H9 (cell line): ENCODE measurements at regions not wholly inside any gene's neighbourhood (a gene's known extent, or its start where the extent isn't known, plus 50 kb on each side); places are given as distances from the start of the nearest gene placed in this dataset.
"Not testable (repeated sequence)": the region's sequence is repeated elsewhere in the genome, so short reads cannot be mapped to it uniquely, and the experiment has no call there.

ENCODE experiments used
- DNase-seq: peaks from one replicate; pipeline ENCODE4 v3.0.0-alpha.2; 2017
- H2AFZ ChIP-seq: one replicate; pipeline ENCODE4 v1.6.1; 2013; ENCODE audit warnings: mild to moderate bottlenecking, low read length, control low read depth, moderate library complexity
- H2AK5ac ChIP-seq: 2 replicates; pipeline ENCODE4 v1.6.1; 2013; ENCODE audit warnings: low read length, control low read depth, mixed read lengths; ENCODE audit not compliant: insufficient read length
- H2BK120ac ChIP-seq: one replicate; pipeline ENCODE4 v1.6.1; 2013; ENCODE audit warnings: low read depth, mild to moderate bottlenecking, low read length, control low read depth, inconsistent platforms; ENCODE audit not compliant: poor library complexity, severe bottlenecking
- H2BK12ac ChIP-seq: 2 replicates; pipeline ENCODE4 v1.6.1; 2013; ENCODE audit warnings: low read length, control low read depth, mixed read lengths, low read depth; ENCODE audit not compliant: insufficient read length
- H2BK15ac ChIP-seq: 2 replicates; pipeline ENCODE4 v1.6.1; 2013; ENCODE audit warnings: low read depth, low read length, control low read depth
- H2BK20ac ChIP-seq: one replicate; pipeline ENCODE4 v1.6.1; 2013; ENCODE audit warnings: low read depth, mild to moderate bottlenecking, low read length, control low read depth, inconsistent platforms; ENCODE audit not compliant: poor library complexity, severe bottlenecking
- H2BK5ac ChIP-seq: 2 replicates; pipeline ENCODE4 v1.6.1; 2013; ENCODE audit warnings: low read length, control low read depth, mixed read lengths; ENCODE audit not compliant: insufficient read length
- H3K14ac ChIP-seq: 2 replicates; pipeline ENCODE4 v1.6.1; 2013; ENCODE audit warnings: low read length, control low read depth; ENCODE audit not compliant: insufficient read depth
- H3K18ac ChIP-seq: 2 replicates; pipeline ENCODE4 v1.6.1; 2013; ENCODE audit warnings: low read depth, mild to moderate bottlenecking, mixed read lengths, low read length, control low read depth; ENCODE audit not compliant: insufficient read length
- H3K23ac ChIP-seq: 2 replicates; pipeline ENCODE4 v1.6.1; 2013; ENCODE audit warnings: low read length, control low read depth, mixed read lengths, low read depth; ENCODE audit not compliant: insufficient read length
- H3K23me2 ChIP-seq: 2 replicates; pipeline ENCODE4 v1.6.1; 2013; ENCODE audit warnings: low read depth, mild to moderate bottlenecking, mixed read lengths, low read length, control low read depth; ENCODE audit not compliant: insufficient read length, poor library complexity, severe bottlenecking
- H3K27ac ChIP-seq: 2 replicates; pipeline ENCODE4 v1.5.1; 2013; ENCODE audit warnings: low read length, control low read depth, mixed read lengths, low read depth; ENCODE audit not compliant: insufficient read length
- H3K27me3 ChIP-seq: 2 replicates; pipeline ENCODE4 v1.6.1; 2013; ENCODE audit warnings: low read length, control low read depth, inconsistent platforms; ENCODE audit not compliant: insufficient read depth
- H3K4ac ChIP-seq: 2 replicates; pipeline ENCODE4 v1.6.1; 2013; ENCODE audit warnings: low read depth, mild to moderate bottlenecking, control low read depth, inconsistent platforms, low read length, moderate library complexity
- H3K4me1 ChIP-seq: 2 replicates; pipeline ENCODE4 v1.6.1; 2013; ENCODE audit warnings: low read length, control low read depth, inconsistent platforms; ENCODE audit not compliant: insufficient read depth
- H3K4me2 ChIP-seq: 2 replicates; pipeline ENCODE4 v1.6.1; 2013; ENCODE audit warnings: low read length, control low read depth, mixed read lengths; ENCODE audit not compliant: insufficient read length, insufficient read depth
- H3K56ac ChIP-seq: 2 replicates; pipeline ENCODE4 v1.6.1; 2013; ENCODE audit warnings: low read depth, mild to moderate bottlenecking, mixed read lengths, low read length, control low read depth; ENCODE audit not compliant: insufficient read length
- H3K79me1 ChIP-seq: 2 replicates; pipeline ENCODE4 v1.6.1; 2013; ENCODE audit warnings: low read depth, mild to moderate bottlenecking, moderate library complexity, low read length, control low read depth, inconsistent platforms; ENCODE audit not compliant: insufficient read depth, poor library complexity, severe bottlenecking
- H3K79me2 ChIP-seq: 2 replicates; pipeline ENCODE4 v1.6.1; 2013; ENCODE audit warnings: low read length, control low read depth, inconsistent platforms; ENCODE audit not compliant: insufficient read depth
- H3K9ac ChIP-seq: 2 replicates; pipeline ENCODE4 v1.6.1; 2013; ENCODE audit warnings: low read length, control low read depth, mixed read lengths; ENCODE audit not compliant: insufficient read length; ENCODE audit errors: extremely low read depth
- H3K9me3 ChIP-seq: one replicate; pipeline ENCODE4 v1.6.1; 2013; ENCODE audit warnings: low read depth, low read length, inconsistent platforms; ENCODE audit not compliant: control insufficient read depth
- H3T11ph ChIP-seq: one replicate; pipeline ENCODE4 v1.6.1; 2013; ENCODE audit warnings: mild to moderate bottlenecking, low read length, control low read depth, inconsistent platforms
- H4K20me1 ChIP-seq: one replicate; pipeline ENCODE4 v1.6.1; 2013; ENCODE audit not compliant: control insufficient read depth, insufficient read length, insufficient read depth
- H4K5ac ChIP-seq: 2 replicates; pipeline ENCODE4 v1.6.1; 2013; ENCODE audit warnings: low read depth, mild to moderate bottlenecking, mixed read lengths, low read length, control low read depth; ENCODE audit not compliant: insufficient read length
- H4K8ac ChIP-seq: replicated peaks from 2 replicates; pipeline ENCODE4 v1.6.1; 2013; ENCODE audit warnings: low read length, control low read depth, mixed read lengths, low read depth; ENCODE audit not compliant: insufficient read length
- H4K91ac ChIP-seq: 2 replicates; pipeline ENCODE4 v1.6.1; 2013; ENCODE audit warnings: low read depth, mild to moderate bottlenecking, moderate library complexity, mixed read lengths, low read length, control low read depth; ENCODE audit not compliant: insufficient read length
- H3K27ac Mint-ChIP-seq, 3 experiments: 2 replicates in 2 of 3; 3 replicates in 1 of 3; pipeline ENCODE4 v1.8.0; 2020 to 2021; ENCODE audit warnings: mixed read lengths in 3 of 3, mild to moderate bottlenecking in 1 of 3, moderate library complexity in 1 of 3
- H3K27me3 Mint-ChIP-seq: 2 replicates; pipeline ENCODE4 v1.8.0; 2021; ENCODE audit warnings: low read depth, mild to moderate bottlenecking, moderate library complexity, mixed read lengths
- H3K36me3 Mint-ChIP-seq, 3 experiments: 2 replicates in 2 of 3; 3 replicates in 1 of 3; pipeline ENCODE4 v1.8.0; 2020 to 2021; ENCODE audit warnings: low read depth in 3 of 3, mixed read lengths in 3 of 3; ENCODE audit not compliant: insufficient read depth in 1 of 3
- H3K4me1 Mint-ChIP-seq, 2 experiments: 2 replicates each; pipeline ENCODE4 v1.8.0; 2020; ENCODE audit warnings: mixed read lengths in 2 of 2
- H3K4me3 Mint-ChIP-seq, 2 experiments: 2 replicates in 1 of 2; 3 replicates in 1 of 2; pipeline ENCODE4 v1.8.0; 2020 to 2021; ENCODE audit warnings: mild to moderate bottlenecking in 2 of 2, mixed read lengths in 2 of 2, moderate library complexity in 1 of 2
- H3K9me3 Mint-ChIP-seq, 2 experiments: 2 replicates in 1 of 2; 3 replicates in 1 of 2; pipeline ENCODE4 v1.8.0; 2020; ENCODE audit warnings: mild to moderate bottlenecking in 2 of 2, mixed read lengths in 2 of 2, moderate library complexity in 1 of 2
- WGBS: extraction: QIAGEN DNeasy Blood & Tissue Kit; methylation state at CpG from one replicate; pipeline ENCODE4 v1.1.7; 2013; ENCODE audit warnings: missing lambda C conversion rate, low lambda C conversion rate, mixed read lengths; ENCODE audit not compliant: insufficient read length; ENCODE audit errors: extremely low coverage; 5-methylcytosine and 5-hydroxymethylcytosine counted together
- TF ChIP-seq, protein P1 (sequence below): fragments of 200-600 bp; sonication (generic); conservative IDR thresholded peaks from 3 replicates; pipeline ENCODE4 v1.8.0; 2021; ENCODE audit warnings: antibody characterized with exemption, mild to moderate bottlenecking

GRCh38 chr9:19896161-19896560, 107.3 kb upstream of the SLC24A2 start:
- H2AK5ac ChIP-seq: no peak overlapping the region
- no peak overlapping the region for H3K14ac ChIP-seq
- no peak overlapping the region for H2BK120ac ChIP-seq
- Mint-ChIP-seq H3K4me1 (peaks cover 0 to 2% of the 10 kb centered on the region in 2 experiments; a peak in 2 of 4 replicates), H3K9me3 (no peaks in the 10 kb centered on the region), H3K27ac (no peak overlapping the region), H3K4me3 (no peak overlapping the region), H3K27me3 (no peaks in the 10 kb centered on the region), H3K36me3 (peaks cover 0 to 2% (median 0%) of the 10 kb centered on the region in 3 experiments; a peak in 2 of 7 replicates)
- H2BK12ac ChIP-seq: no peak overlapping the region
- no peak overlapping the region for H3K4ac ChIP-seq
- no peaks in the 10 kb centered on the region for H3K9me3 ChIP-seq
- no peaks in the 10 kb centered on the region for H4K20me1 ChIP-seq
- no peak overlapping the region for H2BK20ac ChIP-seq
- no peak overlapping the region for H4K5ac ChIP-seq
- H2BK15ac ChIP-seq: no peak overlapping the region
- WGBS: no CpG with 5 or more reads among the region's 1 CpG
- no peak overlapping the region for H3K23ac ChIP-seq
- no peak overlapping the region for H3K27ac ChIP-seq
- no peak overlapping the region for H4K8ac ChIP-seq
- no peak overlapping the region for H2AFZ ChIP-seq
- no peak for DNase-seq
- no peak overlapping the region for H3K9ac ChIP-seq
- no peaks in the 10 kb centered on the region for H3K27me3 ChIP-seq
- TF ChIP-seq, protein P1, sequence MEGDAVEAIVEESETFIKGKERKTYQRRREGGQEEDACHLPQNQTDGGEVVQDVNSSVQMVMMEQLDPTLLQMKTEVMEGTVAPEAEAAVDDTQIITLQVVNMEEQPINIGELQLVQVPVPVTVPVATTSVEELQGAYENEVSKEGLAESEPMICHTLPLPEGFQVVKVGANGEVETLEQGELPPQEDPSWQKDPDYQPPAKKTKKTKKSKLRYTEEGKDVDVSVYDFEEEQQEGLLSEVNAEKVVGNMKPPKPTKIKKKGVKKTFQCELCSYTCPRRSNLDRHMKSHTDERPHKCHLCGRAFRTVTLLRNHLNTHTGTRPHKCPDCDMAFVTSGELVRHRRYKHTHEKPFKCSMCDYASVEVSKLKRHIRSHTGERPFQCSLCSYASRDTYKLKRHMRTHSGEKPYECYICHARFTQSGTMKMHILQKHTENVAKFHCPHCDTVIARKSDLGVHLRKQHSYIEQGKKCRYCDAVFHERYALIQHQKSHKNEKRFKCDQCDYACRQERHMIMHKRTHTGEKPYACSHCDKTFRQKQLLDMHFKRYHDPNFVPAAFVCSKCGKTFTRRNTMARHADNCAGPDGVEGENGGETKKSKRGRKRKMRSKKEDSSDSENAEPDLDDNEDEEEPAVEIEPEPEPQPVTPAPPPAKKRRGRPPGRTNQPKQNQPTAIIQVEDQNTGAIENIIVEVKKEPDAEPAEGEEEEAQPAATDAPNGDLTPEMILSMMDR: no peak
- H3K56ac ChIP-seq: no peak overlapping the region
- H2BK5ac ChIP-seq: no peak overlapping the region
- 0 out of 2 replicates have a peak, but pooled peaks cover 1% of the 10 kb centered on the region for H3K79me2 ChIP-seq
- no peak overlapping the region for H3K4me2 ChIP-seq
- H3T11ph ChIP-seq: no peak overlapping the region
- H3K4me1 ChIP-seq: peaks cover 3% of the 10 kb centered on the region; the same call in 1 of the 2 replicates
- no peak overlapping the region for H3K18ac ChIP-seq
- H3K23me2 ChIP-seq: no peaks in the 10 kb centered on the region
- H4K91ac ChIP-seq: no peak overlapping the region
- H3K79me1 ChIP-seq: no peaks in the 10 kb centered on the region

- H3K4me1 ChIP-seq, H3K14ac ChIP-seq, H3K27me3 ChIP-seq, H4K8ac ChIP-seq, H3K56ac ChIP-seq, H3K23me2 ChIP-seq, H3K27me3 Mint-ChIP-seq, H3K4me2 ChIP-seq, H3K18ac ChIP-seq, H3K27ac ChIP-seq, H2AK5ac ChIP-seq, H3K4me1 Mint-ChIP-seq, H3K27ac Mint-ChIP-seq, H4K5ac ChIP-seq, H3K79me2 ChIP-seq, H3K9ac ChIP-seq, H4K20me1 ChIP-seq, H3K4ac ChIP-seq, H2BK120ac ChIP-seq, H2BK20ac ChIP-seq, H2BK12ac ChIP-seq, H3K79me1 ChIP-seq, H3K36me3 Mint-ChIP-seq, H3K9me3 Mint-ChIP-seq, H3T11ph ChIP-seq, H3K9me3 ChIP-seq, DNase-seq, H3K23ac ChIP-seq, H4K91ac ChIP-seq, H3K4me3 Mint-ChIP-seq, H2BK5ac ChIP-seq, H2BK15ac ChIP-seq, H2AFZ ChIP-seq: not testable (repeated sequence)
- WGBS: no CpG with 5 or more reads among the region's 9 CpGs
Observed at GRCh38 chr9:19895578-19895977, 106.7 kb upstream of the SLC24A2 start.
